ENCODE measurements at regions not wholly inside any gene's neighbourhood (a gene's known extent, or its start where the extent isn't known, plus 50 kb on each side); places are given as distances from the start of the nearest gene placed in this dataset.
"Not testable (repeated sequence)": the region's sequence is repeated elsewhere in the genome, so short reads cannot be mapped to it uniquely, and the experiment has no call there.

DNA sequence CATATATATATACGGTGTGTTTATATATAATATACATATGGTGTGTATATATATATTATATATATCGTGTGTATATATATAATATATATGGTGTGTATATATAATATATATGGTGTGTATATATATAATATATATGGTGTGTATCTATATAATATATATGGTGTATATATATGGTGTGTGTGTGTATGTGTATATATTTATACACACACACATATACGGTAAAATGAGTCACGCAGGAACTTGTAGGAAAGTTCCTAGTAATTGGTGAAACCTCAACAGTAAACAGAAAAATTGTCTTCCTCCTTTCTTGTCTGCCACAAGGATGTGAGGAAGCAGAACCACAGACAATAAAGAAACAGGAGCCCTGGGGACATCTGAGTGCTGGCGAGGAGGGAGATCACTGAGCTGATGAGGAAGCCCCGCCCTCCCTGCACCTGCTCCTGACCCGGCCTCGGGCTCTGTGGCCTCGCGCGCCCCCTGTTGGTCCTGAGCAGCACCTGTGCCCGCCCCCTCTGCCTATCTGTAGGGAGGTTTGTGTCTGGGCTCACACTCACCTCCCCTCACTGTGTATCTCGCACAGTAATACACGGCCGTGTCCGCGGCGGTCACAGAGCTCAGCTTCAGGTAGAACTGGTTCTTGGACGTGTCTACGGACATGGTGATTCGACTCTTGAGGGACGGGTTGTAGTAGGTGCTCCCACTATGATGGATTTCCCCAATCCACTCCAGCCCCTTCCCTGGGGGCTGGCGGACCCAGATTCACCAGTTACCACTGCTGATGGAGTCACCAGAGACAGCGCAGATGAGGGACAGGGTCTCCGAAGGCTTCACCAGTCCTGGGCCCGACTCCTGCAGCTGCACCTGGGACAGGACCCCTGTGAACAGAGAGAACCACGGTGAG is 1079.4 kb downstream of the TMEM121 start:
- no peak overlapping the region for H3K27ac ChIP-seq

DNA sequence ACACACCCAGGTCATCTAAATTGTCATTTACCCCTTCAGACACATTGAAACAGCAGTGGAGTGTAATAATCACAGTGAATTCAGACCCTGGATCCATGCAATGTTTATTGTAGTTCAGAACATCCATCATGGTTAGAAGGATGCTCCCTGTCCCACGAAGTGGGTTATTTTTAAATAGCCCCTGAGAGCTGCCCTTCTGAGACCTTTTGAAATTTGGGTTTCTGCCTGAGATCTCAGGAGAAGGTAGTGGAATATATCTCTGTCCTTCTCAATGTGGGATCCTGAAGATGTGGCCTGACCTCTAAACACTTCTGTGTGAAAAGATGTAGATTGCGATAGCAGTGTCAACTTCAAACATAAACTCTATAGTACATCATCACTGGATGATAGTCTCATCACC is 1080.6 kb downstream of the TMEM121 start:
- H3K27ac ChIP-seq = no peak overlapping the region
- TF ChIP-seq, protein P1, sequence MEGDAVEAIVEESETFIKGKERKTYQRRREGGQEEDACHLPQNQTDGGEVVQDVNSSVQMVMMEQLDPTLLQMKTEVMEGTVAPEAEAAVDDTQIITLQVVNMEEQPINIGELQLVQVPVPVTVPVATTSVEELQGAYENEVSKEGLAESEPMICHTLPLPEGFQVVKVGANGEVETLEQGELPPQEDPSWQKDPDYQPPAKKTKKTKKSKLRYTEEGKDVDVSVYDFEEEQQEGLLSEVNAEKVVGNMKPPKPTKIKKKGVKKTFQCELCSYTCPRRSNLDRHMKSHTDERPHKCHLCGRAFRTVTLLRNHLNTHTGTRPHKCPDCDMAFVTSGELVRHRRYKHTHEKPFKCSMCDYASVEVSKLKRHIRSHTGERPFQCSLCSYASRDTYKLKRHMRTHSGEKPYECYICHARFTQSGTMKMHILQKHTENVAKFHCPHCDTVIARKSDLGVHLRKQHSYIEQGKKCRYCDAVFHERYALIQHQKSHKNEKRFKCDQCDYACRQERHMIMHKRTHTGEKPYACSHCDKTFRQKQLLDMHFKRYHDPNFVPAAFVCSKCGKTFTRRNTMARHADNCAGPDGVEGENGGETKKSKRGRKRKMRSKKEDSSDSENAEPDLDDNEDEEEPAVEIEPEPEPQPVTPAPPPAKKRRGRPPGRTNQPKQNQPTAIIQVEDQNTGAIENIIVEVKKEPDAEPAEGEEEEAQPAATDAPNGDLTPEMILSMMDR (conservative IDR thresholded peaks at IDR 0.05) = no peak

More for the DNA sequence above, 1079.4 kb downstream of the TMEM121 start:
- TF ChIP-seq, protein P1 (conservative IDR thresholded peaks at IDR 0.05) = 0 out of 2 replicates have a peak, but pooled peaks have one; percentile 13

DNA sequence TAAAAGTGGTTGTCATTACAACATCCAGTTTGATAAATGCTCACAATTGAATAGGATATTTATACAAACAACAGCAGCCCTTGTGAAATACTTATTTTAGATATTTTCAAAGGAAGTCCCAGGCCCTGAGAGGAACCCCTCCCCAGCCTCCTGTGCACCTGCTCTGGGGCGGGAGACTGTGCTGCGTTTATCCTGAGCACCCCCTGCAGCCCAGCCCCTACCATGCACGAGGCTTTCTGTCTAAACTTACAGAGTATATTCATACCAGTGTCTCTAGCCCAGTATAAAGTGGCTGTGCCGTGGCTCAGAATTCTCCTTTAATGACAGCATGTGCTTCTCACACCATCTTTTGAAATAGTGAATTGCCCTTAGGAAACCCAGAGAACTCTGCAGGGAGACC is 1084.3 kb downstream of the TMEM121 start:
- TF ChIP-seq, protein P1 (conservative IDR thresholded peaks at IDR 0.05) = no peak

DNA sequence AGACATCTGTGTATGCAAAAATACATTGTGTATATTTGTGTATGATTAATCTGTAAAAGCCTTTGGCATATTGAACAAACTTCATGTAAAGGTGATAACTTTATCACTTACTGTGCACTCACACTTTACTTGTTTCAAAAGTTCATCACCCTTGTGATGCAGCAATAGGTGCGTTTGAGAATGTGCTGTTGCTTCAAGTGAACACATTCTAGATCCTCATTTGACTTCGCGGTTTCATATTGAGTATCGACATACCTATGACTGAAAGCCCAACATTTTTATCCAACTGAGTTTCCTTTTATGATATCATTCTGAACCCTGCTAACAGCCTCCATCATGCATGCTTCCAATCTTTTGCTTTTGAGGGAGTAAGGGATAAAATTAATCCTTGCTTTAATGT is 1086.9 kb downstream of the TMEM121 start:
- H3K27ac ChIP-seq = no peak overlapping the region
- TF ChIP-seq, protein P1 (conservative IDR thresholded peaks at IDR 0.05) = no peak

More for the DNA sequence above, 1084.3 kb downstream of the TMEM121 start:
- H3K27ac ChIP-seq = no peak overlapping the region

DNA sequence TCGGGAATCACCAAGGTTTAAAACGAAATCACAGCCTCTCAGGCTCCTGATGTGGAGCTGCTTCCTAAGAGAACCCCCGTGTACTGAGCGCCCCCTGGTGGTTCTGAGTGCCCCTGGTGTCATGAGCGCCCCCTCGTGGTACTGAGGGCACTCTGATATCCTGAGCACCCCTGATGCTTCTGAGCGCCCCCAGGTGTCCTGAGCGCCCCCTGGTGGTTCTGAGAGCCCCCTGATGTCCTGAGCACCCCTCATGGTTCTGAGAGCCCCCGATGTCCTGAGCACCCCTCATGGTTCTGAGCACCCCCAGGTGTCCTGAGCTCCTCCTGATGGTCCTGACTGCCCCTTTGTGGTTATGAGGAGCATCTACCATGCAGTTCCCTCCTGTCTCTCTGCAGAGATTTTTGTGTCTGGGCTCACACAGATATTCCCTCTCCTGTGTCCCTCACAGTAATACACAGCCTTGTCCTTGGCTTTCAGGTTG is 1092.1 kb downstream of the TMEM121 start:
- H3K27ac ChIP-seq = not testable (repeated sequence)
- TF ChIP-seq, protein P1 (conservative IDR thresholded peaks at IDR 0.05) = peak; percentile 77

DNA sequence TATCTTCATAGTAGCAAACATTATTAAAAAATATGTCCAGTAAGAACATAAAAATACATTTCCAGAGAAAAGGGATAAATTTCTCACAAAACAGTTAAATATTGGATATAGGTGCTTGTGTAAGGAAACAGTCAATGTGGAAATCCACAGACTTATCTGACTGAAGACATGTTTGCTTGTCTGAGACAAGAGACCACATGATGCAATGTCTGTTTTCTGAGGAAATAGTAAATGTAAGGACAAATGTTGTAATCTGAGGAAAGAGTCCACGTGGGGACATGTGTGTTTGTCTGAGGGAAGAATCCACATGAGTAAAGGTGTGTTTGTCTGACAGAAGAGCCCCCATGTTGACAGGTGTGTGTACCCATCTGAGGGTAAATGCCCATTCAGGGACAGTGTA is 1093.2 kb downstream of the TMEM121 start:
- TF ChIP-seq, protein P1 (conservative IDR thresholded peaks at IDR 0.05) = no peak
- H3K27ac ChIP-seq = peak overlapping the region; percentile 14; the same call in 1 of the 2 replicates

DNA sequence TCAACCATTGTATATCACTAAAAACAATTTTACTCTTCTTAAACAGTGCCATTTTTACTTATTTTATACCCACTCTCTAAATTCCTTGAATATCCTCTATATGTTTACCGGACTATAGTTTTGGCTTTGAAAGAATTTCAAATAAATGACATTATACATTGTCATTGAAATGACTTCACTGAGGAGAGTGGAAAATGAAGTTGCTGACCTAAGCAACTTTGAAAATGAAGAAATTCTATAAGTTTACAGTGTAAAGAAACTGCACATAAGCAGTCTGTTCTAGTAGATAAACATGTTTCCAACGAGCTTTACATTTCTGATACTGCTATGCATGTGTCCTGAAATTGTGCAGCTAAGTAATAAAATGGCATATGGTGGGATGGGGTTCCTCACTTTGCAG is 1094.0 kb downstream of the TMEM121 start:
- TF ChIP-seq, protein P1 (conservative IDR thresholded peaks at IDR 0.05) = no peak
- H3K27ac ChIP-seq = no peak overlapping the region

Data from VCaP (cell line).